ENCODE measurements at regions not wholly inside any gene's neighbourhood (a gene's known extent, or its start where the extent isn't known, plus 50 kb on each side); places are given as distances from the start of the nearest gene placed in this dataset.

GRCh38 chr6:169072127-169073042, 181.3 kb downstream of the THBS2 start:
- Mint-ChIP-seq H3K4me3 (no peak overlapping the region), H3K4me1 (no peaks in the 10 kb centered on the region), H3K27me3 (ENCODE audit: low read depth) (no peaks in the 10 kb centered on the region), H3K9me3 (peaks cover 3% of the 10 kb centered on the region), H3K36me3 (ENCODE audit: low read depth) (no peaks in the 10 kb centered on the region), H3K27ac (ENCODE audit: unreplicated experiment) (no peak overlapping the region)
- TF ChIP-seq CTCF (conservative IDR thresholded peaks at IDR 0.05) = no peak
- DNase-seq (ENCODE audit: low read depth, low spot score) = no peak

GRCh38 chr6:169071394-169071793, 182.3 kb downstream of the THBS2 start:
- Mint-ChIP-seq H3K4me3 (no peak overlapping the region), H3K36me3 (ENCODE audit: low read depth) (no peaks in the 10 kb centered on the region), H3K4me1 (no peaks in the 10 kb centered on the region), H3K27ac (ENCODE audit: unreplicated experiment) (no peak overlapping the region), H3K27me3 (ENCODE audit: low read depth) (no peaks in the 10 kb centered on the region), H3K9me3 (peaks cover 3% of the 10 kb centered on the region)
- DNase-seq (ENCODE audit: low read depth, low spot score) = no peak
- TF ChIP-seq CTCF (conservative IDR thresholded peaks at IDR 0.05) = no peak

GRCh38 chr6:169070506-169071176, 183.0 kb downstream of the THBS2 start:
- no peaks in the 10 kb centered on the region for H3K4me1 Mint-ChIP-seq
- TF ChIP-seq CTCF (conservative IDR thresholded peaks at IDR 0.05) = no peak
- H3K27me3 Mint-ChIP-seq (ENCODE audit: low read depth) = no peaks in the 10 kb centered on the region
- no peak overlapping the region for H3K27ac Mint-ChIP-seq (ENCODE audit: unreplicated experiment)
- no peak for DNase-seq (ENCODE audit: low read depth, low spot score)
- no peak overlapping the region for H3K4me3 Mint-ChIP-seq
- peaks cover 3% of the 10 kb centered on the region for H3K9me3 Mint-ChIP-seq
- no peaks in the 10 kb centered on the region for H3K36me3 Mint-ChIP-seq (ENCODE audit: low read depth)

GRCh38 chr6:169069356-169069755, 184.3 kb downstream of the THBS2 start:
- no peak overlapping the region for H3K27ac Mint-ChIP-seq (ENCODE audit: unreplicated experiment)
- peaks cover 3% of the 10 kb centered on the region for H3K9me3 Mint-ChIP-seq
- no peaks in the 10 kb centered on the region for H3K27me3 Mint-ChIP-seq (ENCODE audit: low read depth)
- DNase-seq (ENCODE audit: low read depth, low spot score) = no peak
- H3K4me1 Mint-ChIP-seq = no peaks in the 10 kb centered on the region
- TF ChIP-seq CTCF (conservative IDR thresholded peaks at IDR 0.05) = no peak
- H3K4me3 Mint-ChIP-seq = no peak overlapping the region
- no peaks in the 10 kb centered on the region for H3K36me3 Mint-ChIP-seq (ENCODE audit: low read depth)

GRCh38 chr6:169064194-169064593, 189.5 kb downstream of the THBS2 start:
- Mint-ChIP-seq H3K27ac (ENCODE audit: unreplicated experiment) (no peak overlapping the region), H3K4me1 (peaks cover 7% of the 10 kb centered on the region), H3K36me3 (ENCODE audit: low read depth) (peaks cover 4% of the 10 kb centered on the region), H3K9me3 (peaks cover 11% of the 10 kb centered on the region), H3K27me3 (ENCODE audit: low read depth) (no peaks in the 10 kb centered on the region), H3K4me3 (no peak overlapping the region)
- DNase-seq (ENCODE audit: low read depth, low spot score) = no peak
- TF ChIP-seq CTCF (conservative IDR thresholded peaks at IDR 0.05) = no peak

Data from neural crest cell (in vitro differentiated cells).